ENCODE measurements at regions not wholly inside any gene's neighbourhood (a gene's known extent, or its start where the extent isn't known, plus 50 kb on each side); places are given as distances from the start of the nearest gene placed in this dataset.

DNA sequence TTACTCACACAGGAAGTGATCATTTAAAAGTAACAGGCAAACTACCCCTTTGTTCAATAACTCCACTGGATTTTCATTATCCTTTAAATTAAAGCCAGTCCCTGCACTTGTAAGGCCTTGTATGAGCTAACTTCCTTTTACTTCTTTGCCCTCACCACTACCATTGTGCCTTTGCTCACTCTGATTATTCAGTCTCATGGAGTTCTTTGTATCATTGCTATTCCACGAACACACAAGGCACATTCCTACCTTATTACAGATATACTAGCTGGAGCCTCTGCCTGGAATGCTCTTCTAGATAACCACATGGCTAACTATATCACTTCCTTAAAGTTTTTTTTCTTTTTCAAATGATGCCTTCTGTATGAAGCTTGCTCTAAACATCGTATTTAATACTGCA lies 748.6 kb upstream of the HS3ST5 start:
- ChIA-PET POLR2A (no interaction called here), SMC1A (ENCODE audit: uncharacterized antibody, unreplicated experiment) (no interaction called here), RAD21 (ENCODE audit: unreplicated experiment) (no interaction called here), CTCF (no interaction called here)
- Histone ChIP-seq H3K27me3 (replicated peaks in 1 of 2; ENCODE audit: control insufficient read depth in 2 of 2, insufficient read depth in 2 of 2, low read length in 1 of 2) (no peaks in the 10 kb centered on the region), H3K4me3 (no peak overlapping the region), H4K20me1 (ENCODE audit: control insufficient read depth, insufficient read depth) (no peaks in the 10 kb centered on the region), H3K9ac (ENCODE audit: control insufficient read depth, insufficient read depth, low read length) (no peak overlapping the region), H2AFZ (ENCODE audit: control insufficient read depth, low read depth, low read length) (no peak overlapping the region), H3K27ac (ENCODE audit: control insufficient read depth, insufficient read depth) (no peak overlapping the region), H3K4me2 (ENCODE audit: control insufficient read depth, insufficient read depth) (no peak overlapping the region), H3K36me3 (ENCODE audit: control insufficient read depth in 2 of 2, insufficient read depth in 2 of 2, low read length in 1 of 2) (no peaks in the 10 kb centered on the region), H3K4me1 (ENCODE audit: control insufficient read depth, insufficient read depth, low read length) (no peaks in the 10 kb centered on the region), H3K79me2 (ENCODE audit: control insufficient read depth, insufficient read depth, low read length) (no peaks in the 10 kb centered on the region), H3K9me3 (replicated peaks; ENCODE audit: control insufficient read depth, insufficient read depth, low read length) (no peaks in the 10 kb centered on the region)
- WGBS (ENCODE audit: insufficient coverage, insufficient replicate concordance, low lambda C conversion rate, missing lambda C conversion rate): 3% methylated on average over 2 of the region's 2 CpGs
- FAIRE-seq (no peak), ATAC-seq (no peak), DNase-seq (ENCODE audit: low read depth, low spot score) (no peak)
- intact Hi-C loops (cut with micrococcal nuclease; ENCODE audit: unreplicated experiment) (no loop called here), in situ Hi-C loops (cut with MboI) (no loop called here)
- TF ChIP-seq PAX8 (IDR thresholded peaks at IDR 0.05) (no peak), DPF2 (IDR thresholded peaks at IDR 0.05) (no peak), EED (IDR thresholded peaks at IDR 0.05; ENCODE audit: low read depth) (no peak)
- TF ChIP-seq, protein P1, sequence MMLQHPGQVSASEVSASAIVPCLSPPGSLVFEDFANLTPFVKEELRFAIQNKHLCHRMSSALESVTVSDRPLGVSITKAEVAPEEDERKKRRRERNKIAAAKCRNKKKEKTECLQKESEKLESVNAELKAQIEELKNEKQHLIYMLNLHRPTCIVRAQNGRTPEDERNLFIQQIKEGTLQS (IDR thresholded peaks at IDR 0.05; ENCODE audit: borderline replicate concordance, extremely low read depth, low read depth, low read length): no peak
- BruUV-seq (replicated peaks): no TSS peak

GRCh38 chr6:115078555-115078954 lies 735.7 kb upstream of the HS3ST5 start:
- Histone ChIP-seq H3K9ac (ENCODE audit: control insufficient read depth, insufficient read depth, low read length) (no peak overlapping the region), H3K4me3 (no peak overlapping the region), H3K27ac (ENCODE audit: control insufficient read depth, insufficient read depth) (no peak overlapping the region), H2AFZ (ENCODE audit: control insufficient read depth, low read depth, low read length) (no peak overlapping the region), H3K36me3 (ENCODE audit: control insufficient read depth in 2 of 2, insufficient read depth in 2 of 2, low read length in 1 of 2) (no peaks in the 10 kb centered on the region), H3K4me2 (ENCODE audit: control insufficient read depth, insufficient read depth) (no peak overlapping the region), H3K79me2 (ENCODE audit: control insufficient read depth, insufficient read depth, low read length) (no peaks in the 10 kb centered on the region), H4K20me1 (ENCODE audit: control insufficient read depth, insufficient read depth) (no peaks in the 10 kb centered on the region), H3K27me3 (replicated peaks in 1 of 2; ENCODE audit: control insufficient read depth in 2 of 2, insufficient read depth in 2 of 2, low read length in 1 of 2) (no peaks in the 10 kb centered on the region), H3K9me3 (replicated peaks; ENCODE audit: control insufficient read depth, insufficient read depth, low read length) (no peaks in the 10 kb centered on the region), H3K4me1 (ENCODE audit: control insufficient read depth, insufficient read depth, low read length) (no peaks in the 10 kb centered on the region)
- intact Hi-C loops (cut with micrococcal nuclease; ENCODE audit: unreplicated experiment): no loop called here
- no peak for FAIRE-seq
- ChIA-PET CTCF (no interaction called here), RAD21 (ENCODE audit: unreplicated experiment) (no interaction called here), POLR2A (no interaction called here), SMC1A (ENCODE audit: uncharacterized antibody, unreplicated experiment) (no interaction called here)
- no peak for DNase-seq (ENCODE audit: low read depth, low spot score)
- in situ Hi-C loops (cut with MboI): no loop called here
- no peak for ATAC-seq
- BruUV-seq (replicated peaks): no TSS peak
- 0% methylated on average over 1 of the region's 1 CpG for WGBS (ENCODE audit: insufficient coverage, insufficient replicate concordance, low lambda C conversion rate, missing lambda C conversion rate)
- TF ChIP-seq CTCF (IDR thresholded peaks at IDR 0.05 in 2 of 3, conservative IDR thresholded peaks at IDR 0.05 in 1 of 3; ENCODE audit: control insufficient read depth in 2 of 3, extremely low read depth in 1 of 3, insufficient read depth in 1 of 3, low read depth in 3 of 3, low read length in 3 of 3) (no peak), NR2C2 (IDR thresholded peaks at IDR 0.05; ENCODE audit: borderline replicate concordance, control insufficient read depth, insufficient read length, low read depth) (no peak), HDAC2 (IDR thresholded peaks at IDR 0.05) (no peak), IRF5 (IDR thresholded peaks at IDR 0.05; ENCODE audit: borderline replicate concordance) (no peak), POLR2AphosphoS5 (IDR thresholded peaks at IDR 0.05; ENCODE audit: low read length) (no peak), RCOR1 (conservative IDR thresholded peaks at IDR 0.05; ENCODE audit: low read depth, low read length) (no peak), TCF7 (IDR thresholded peaks at IDR 0.05; ENCODE audit: borderline replicate concordance) (no peak)
- TF ChIP-seq, protein P2, sequence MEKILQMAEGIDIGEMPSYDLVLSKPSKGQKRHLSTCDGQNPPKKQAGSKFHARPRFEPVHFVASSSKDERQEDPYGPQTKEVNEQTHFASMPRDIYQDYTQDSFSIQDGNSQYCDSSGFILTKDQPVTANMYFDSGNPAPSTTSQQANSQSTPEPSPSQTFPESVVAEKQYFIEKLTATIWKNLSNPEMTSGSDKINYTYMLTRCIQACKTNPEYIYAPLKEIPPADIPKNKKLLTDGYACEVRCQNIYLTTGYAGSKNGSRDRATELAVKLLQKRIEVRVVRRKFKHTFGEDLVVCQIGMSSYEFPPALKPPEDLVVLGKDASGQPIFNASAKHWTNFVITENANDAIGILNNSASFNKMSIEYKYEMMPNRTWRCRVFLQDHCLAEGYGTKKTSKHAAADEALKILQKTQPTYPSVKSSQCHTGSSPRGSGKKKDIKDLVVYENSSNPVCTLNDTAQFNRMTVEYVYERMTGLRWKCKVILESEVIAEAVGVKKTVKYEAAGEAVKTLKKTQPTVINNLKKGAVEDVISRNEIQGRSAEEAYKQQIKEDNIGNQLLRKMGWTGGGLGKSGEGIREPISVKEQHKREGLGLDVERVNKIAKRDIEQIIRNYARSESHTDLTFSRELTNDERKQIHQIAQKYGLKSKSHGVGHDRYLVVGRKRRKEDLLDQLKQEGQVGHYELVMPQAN (conservative IDR thresholded peaks at IDR 0.05): no peak
- TF ChIP-seq, protein P3, sequence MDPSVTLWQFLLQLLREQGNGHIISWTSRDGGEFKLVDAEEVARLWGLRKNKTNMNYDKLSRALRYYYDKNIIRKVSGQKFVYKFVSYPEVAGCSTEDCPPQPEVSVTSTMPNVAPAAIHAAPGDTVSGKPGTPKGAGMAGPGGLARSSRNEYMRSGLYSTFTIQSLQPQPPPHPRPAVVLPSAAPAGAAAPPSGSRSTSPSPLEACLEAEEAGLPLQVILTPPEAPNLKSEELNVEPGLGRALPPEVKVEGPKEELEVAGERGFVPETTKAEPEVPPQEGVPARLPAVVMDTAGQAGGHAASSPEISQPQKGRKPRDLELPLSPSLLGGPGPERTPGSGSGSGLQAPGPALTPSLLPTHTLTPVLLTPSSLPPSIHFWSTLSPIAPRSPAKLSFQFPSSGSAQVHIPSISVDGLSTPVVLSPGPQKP (IDR thresholded peaks at IDR 0.05; ENCODE audit: low read depth, low read length): no peak
